SK-N-MC (cell line): ENCODE measurements at regions not wholly inside any gene's neighbourhood (a gene's known extent, or its start where the extent isn't known, plus 50 kb on each side); places are given as distances from the start of the nearest gene placed in this dataset.

ENCODE experiments used
- EZH2 ChIP-seq: fragments of 200-600 bp; sonication (generic); IDR thresholded peaks from one replicate; pipeline ENCODE4 v1.6.1; 2017; ENCODE audit warnings: antibody characterized with exemption
- FOXP2 ChIP-seq: optimal IDR thresholded peaks from 2 replicates; pipeline ENCODE3; 2011; ENCODE audit warnings: mild to moderate bottlenecking, moderate library complexity; ENCODE audit not compliant: insufficient read depth; ENCODE audit errors: extremely low read length, control extremely low read depth
- POLR2AphosphoS5 ChIP-seq: IDR thresholded peaks from 2 replicates; pipeline ENCODE4 v1.6.1; 2012; ENCODE audit warnings: mild to moderate bottlenecking, low read depth, low read length, borderline replicate concordance

DNA sequence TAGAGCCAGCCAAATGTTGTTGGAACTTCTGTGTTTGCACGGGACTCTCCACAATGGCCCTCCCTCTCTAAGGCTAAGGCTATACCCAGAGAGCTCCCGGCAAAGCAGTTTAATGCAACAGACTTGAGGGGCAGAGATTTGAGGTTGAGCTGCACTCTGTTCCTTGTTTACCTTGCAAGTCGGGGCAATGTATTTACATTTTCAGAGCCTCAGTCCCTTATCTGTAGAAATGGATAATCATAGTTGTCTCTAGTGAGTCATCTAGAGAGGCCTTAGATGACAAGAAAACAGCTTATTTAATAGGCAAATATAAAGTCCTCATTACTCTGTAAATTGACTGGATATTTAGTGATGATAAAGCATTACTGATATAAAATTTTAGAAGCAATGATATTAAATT lies 917.7 kb downstream of the MCTP2 start:
- no peak for TF ChIP-seq POLR2AphosphoS5
- no peak for TF ChIP-seq EZH2
- no peak for TF ChIP-seq FOXP2
